PFSK-1 (cell line): ENCODE measurements at regions not wholly inside any gene's neighbourhood (a gene's known extent, or its start where the extent isn't known, plus 50 kb on each side); places are given as distances from the start of the nearest gene placed in this dataset.

Experiments used
- FOXP2 ChIP-seq: optimal IDR thresholded peaks from 2 replicates; pipeline ENCODE3; 2011; ENCODE audit warnings: borderline replicate concordance, control low read depth, inconsistent platforms; ENCODE audit not compliant: insufficient read depth; ENCODE audit errors: extremely low read length, extremely low read depth
- POLR2AphosphoS5 ChIP-seq: IDR thresholded peaks from 2 replicates; pipeline ENCODE4 v1.6.1; 2012; ENCODE audit warnings: low read depth, mild to moderate bottlenecking, control low read depth, low read length, moderate library complexity
- REST ChIP-seq, 2 experiments: IDR thresholded peaks; 2 replicates each; pipeline versions ENCODE4 v1.6.1 to v1.8.0; 2011 to 2012; ENCODE audit warnings: low read depth in 2 of 2, low read length in 2 of 2, control low read depth in 1 of 2, inconsistent platforms in 1 of 2, mild to moderate bottlenecking in 1 of 2, moderate library complexity in 1 of 2; ENCODE audit not compliant: insufficient read depth in 1 of 2
- SIN3A ChIP-seq: IDR thresholded peaks from 2 replicates; pipeline ENCODE4 v1.6.1; 2012; ENCODE audit warnings: mild to moderate bottlenecking, low read length, moderate library complexity, borderline replicate concordance; ENCODE audit not compliant: insufficient read depth
- TAF1 ChIP-seq: IDR thresholded peaks from 2 replicates; pipeline ENCODE4 v1.6.1; 2012; ENCODE audit warnings: low read length, control low read depth, borderline replicate concordance; ENCODE audit not compliant: insufficient read depth

- TF ChIP-seq SIN3A (no peak), POLR2AphosphoS5 (no peak), REST (IDR thresholded peaks at IDR 0.05; ENCODE audit: insufficient read depth in 1 of 2, low read depth in 2 of 2, low read length in 2 of 2) (no peak), TAF1 (no peak), FOXP2 (no peak)
Observed at GRCh38 chr12:126159139-126159538, 1093.9 kb downstream of the AACS start.
